Ishikawa (cell line): ENCODE measurements at regions not wholly inside any gene's neighbourhood (a gene's known extent, or its start where the extent isn't known, plus 50 kb on each side); places are given as distances from the start of the nearest gene placed in this dataset.

Experiments
- CEBPB ChIP-seq: IDR thresholded peaks from 2 replicates; pipeline ENCODE4 v1.6.1; 2012
- CREB1 ChIP-seq: IDR thresholded peaks from 2 replicates; pipeline ENCODE4 v1.6.1; 2012; ENCODE audit warnings: low read depth
- EGR1 ChIP-seq: IDR thresholded peaks from 2 replicates; pipeline ENCODE4 v1.6.1; 2012
- EP300 ChIP-seq: IDR thresholded peaks from 2 replicates; pipeline ENCODE4 v1.6.1; 2012; ENCODE audit warnings: borderline replicate concordance
- FOXM1 ChIP-seq: IDR thresholded peaks from 2 replicates; pipeline ENCODE4 v1.6.1; 2012; ENCODE audit warnings: low read depth, borderline replicate concordance
- MAX ChIP-seq: IDR thresholded peaks from 2 replicates; pipeline ENCODE4 v1.6.1; 2012
- NFIC ChIP-seq: IDR thresholded peaks from 2 replicates; pipeline ENCODE4 v1.6.1; 2012
- RAD21 ChIP-seq: IDR thresholded peaks from 2 replicates; pipeline ENCODE4 v1.6.1; 2012; ENCODE audit warnings: low read depth
- REST ChIP-seq: IDR thresholded peaks from 2 replicates; pipeline ENCODE4 v1.6.1; 2012; ENCODE audit warnings: low read depth, mild to moderate bottlenecking
- TAF1 ChIP-seq: IDR thresholded peaks from 2 replicates; pipeline ENCODE4 v1.6.1; 2012; ENCODE audit warnings: low read depth, mild to moderate bottlenecking
- TCF12 ChIP-seq: IDR thresholded peaks from 2 replicates; pipeline ENCODE4 v1.6.1; 2012; ENCODE audit warnings: low read depth
- TEAD4 ChIP-seq: IDR thresholded peaks from 2 replicates; pipeline ENCODE4 v1.6.1; 2012
- YY1 ChIP-seq: IDR thresholded peaks from 2 replicates; pipeline ENCODE4 v1.6.1; 2012; ENCODE audit warnings: low read depth
- ZBTB7A ChIP-seq: IDR thresholded peaks from 2 replicates; pipeline ENCODE4 v1.6.1; 2012; ENCODE audit warnings: low read depth
- TF ChIP-seq, protein P1 (sequence below): IDR thresholded peaks from 2 replicates; pipeline ENCODE4 v1.6.1; 2012

- TF ChIP-seq MAX (no peak), EP300 (no peak), TCF12 (no peak), RAD21 (no peak), FOXM1 (no peak), CEBPB (no peak), CREB1 (no peak), REST (no peak), NFIC (no peak), ZBTB7A (no peak), EGR1 (no peak), TAF1 (no peak), YY1 (no peak), TEAD4 (no peak)
- TF ChIP-seq, protein P1, sequence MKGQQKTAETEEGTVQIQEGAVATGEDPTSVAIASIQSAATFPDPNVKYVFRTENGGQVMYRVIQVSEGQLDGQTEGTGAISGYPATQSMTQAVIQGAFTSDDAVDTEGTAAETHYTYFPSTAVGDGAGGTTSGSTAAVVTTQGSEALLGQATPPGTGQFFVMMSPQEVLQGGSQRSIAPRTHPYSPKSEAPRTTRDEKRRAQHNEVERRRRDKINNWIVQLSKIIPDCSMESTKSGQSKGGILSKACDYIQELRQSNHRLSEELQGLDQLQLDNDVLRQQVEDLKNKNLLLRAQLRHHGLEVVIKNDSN, result no peak
These were observed 81.0 kb upstream of the ZPLD1 start for GRCh38 chr3:102353805-102354204.

DNA sequence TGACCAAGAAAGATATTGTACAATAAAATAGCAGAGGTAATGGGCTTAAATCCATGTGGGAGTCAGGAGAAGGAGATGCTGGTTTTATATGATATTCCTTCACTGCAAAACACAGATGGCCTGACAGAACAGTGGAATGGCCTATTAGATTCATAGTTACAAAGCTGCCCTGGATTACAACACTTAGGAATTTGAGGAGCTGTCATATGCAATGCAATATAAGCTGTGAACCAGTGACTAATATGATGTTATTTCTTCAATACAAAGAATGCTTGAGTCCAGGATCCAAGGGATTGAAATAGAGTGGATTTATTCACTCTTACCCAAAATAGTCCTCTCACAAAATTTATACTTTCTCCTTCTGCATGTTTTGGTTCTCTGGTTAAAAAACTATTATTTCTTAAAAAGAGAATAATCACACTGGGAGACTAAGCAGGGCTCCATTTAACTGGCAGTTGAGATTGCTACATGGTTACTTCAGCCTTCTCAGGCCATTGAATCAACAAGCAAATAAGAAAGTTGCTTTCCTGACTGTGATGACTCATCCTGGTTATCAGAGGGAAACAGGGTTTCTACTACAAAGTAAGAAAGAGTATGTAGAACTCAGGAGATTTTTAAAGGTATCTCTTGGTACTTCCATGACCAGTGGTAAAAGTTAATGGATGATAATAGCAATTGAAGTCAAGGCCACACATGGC is 79.8 kb upstream of the ZPLD1 start:
- no peak for TF ChIP-seq RAD21
- no peak for TF ChIP-seq EP300
- no peak for TF ChIP-seq CEBPB
- no peak for TF ChIP-seq EGR1
- no peak for TF ChIP-seq TEAD4
- no peak for TF ChIP-seq MAX
- no peak for TF ChIP-seq CREB1
- TF ChIP-seq TCF12, result no peak
- TF ChIP-seq, protein P1, result no peak
- TF ChIP-seq REST, result no peak
- TF ChIP-seq ZBTB7A, result no peak
- TF ChIP-seq YY1, result no peak
- TF ChIP-seq FOXM1, result no peak
- no peak for TF ChIP-seq NFIC
- TF ChIP-seq TAF1, result no peak

DNA sequence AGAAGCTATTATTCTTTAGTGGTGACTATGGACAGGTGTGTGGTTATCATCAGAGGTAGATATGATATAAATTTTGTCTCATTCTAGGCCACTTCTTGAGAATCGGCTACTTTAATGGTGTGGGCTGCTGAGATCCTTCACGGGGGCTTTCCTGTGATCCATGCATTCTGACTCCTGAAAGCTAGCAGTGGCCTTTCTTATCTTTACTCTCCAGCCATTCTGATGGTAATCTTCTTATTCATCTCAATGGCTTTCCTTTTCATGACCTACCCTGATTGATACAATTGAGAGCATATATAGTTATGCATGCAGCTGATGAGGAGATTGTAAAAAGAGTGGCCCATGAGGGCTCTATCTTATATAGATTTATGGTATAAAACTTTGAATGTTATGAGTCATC is 78.3 kb upstream of the ZPLD1 start:
- TF ChIP-seq CREB1 (no peak), CEBPB (no peak), TCF12 (no peak), TEAD4 (no peak), YY1 (no peak), TAF1 (no peak), RAD21 (no peak), FOXM1 (no peak), MAX (no peak), EGR1 (no peak), EP300 (no peak), REST (no peak), ZBTB7A (no peak), NFIC (no peak)
- TF ChIP-seq, protein P1, result no peak
